ENCODE measurements at regions not wholly inside any gene's neighbourhood (a gene's known extent, or its start where the extent isn't known, plus 50 kb on each side); places are given as distances from the start of the nearest gene placed in this dataset.

- TF ChIP-seq SIN3A (IDR thresholded peaks at IDR 0.05; ENCODE audit: borderline replicate concordance, insufficient read depth, low read length) (no peak), REST (IDR thresholded peaks at IDR 0.05; ENCODE audit: insufficient read depth in 1 of 2, low read depth in 2 of 2, low read length in 2 of 2) (no peak), TAF1 (IDR thresholded peaks at IDR 0.05; ENCODE audit: borderline replicate concordance, insufficient read depth, low read length) (no peak), POLR2AphosphoS5 (IDR thresholded peaks at IDR 0.05; ENCODE audit: low read depth, low read length) (no peak), FOXP2 (optimal IDR thresholded peaks at IDR 0.05; ENCODE audit: borderline replicate concordance, extremely low read depth, extremely low read length, insufficient read depth) (no peak)
Observed at GRCh38 chr18:47420130-47420529, 168.7 kb upstream of the SKOR2 start.

- no peak for TF ChIP-seq POLR2AphosphoS5 (IDR thresholded peaks at IDR 0.05; ENCODE audit: low read depth, low read length)
- no peak for TF ChIP-seq REST (IDR thresholded peaks at IDR 0.05; ENCODE audit: insufficient read depth in 1 of 2, low read depth in 2 of 2, low read length in 2 of 2)
- no peak for TF ChIP-seq TAF1 (IDR thresholded peaks at IDR 0.05; ENCODE audit: borderline replicate concordance, insufficient read depth, low read length)
- TF ChIP-seq SIN3A (IDR thresholded peaks at IDR 0.05; ENCODE audit: borderline replicate concordance, insufficient read depth, low read length) = no peak
- TF ChIP-seq FOXP2 (optimal IDR thresholded peaks at IDR 0.05; ENCODE audit: borderline replicate concordance, extremely low read depth, extremely low read length, insufficient read depth) = no peak
Observed at GRCh38 chr18:47418746-47419145, 167.3 kb upstream of the SKOR2 start.

GRCh38 chr18:47417807-47418206 lies 166.3 kb upstream of the SKOR2 start:
- TF ChIP-seq FOXP2 (optimal IDR thresholded peaks at IDR 0.05; ENCODE audit: borderline replicate concordance, extremely low read depth, extremely low read length, insufficient read depth) (no peak), SIN3A (IDR thresholded peaks at IDR 0.05; ENCODE audit: borderline replicate concordance, insufficient read depth, low read length) (no peak), POLR2AphosphoS5 (IDR thresholded peaks at IDR 0.05; ENCODE audit: low read depth, low read length) (no peak), REST (IDR thresholded peaks at IDR 0.05; ENCODE audit: insufficient read depth in 1 of 2, low read depth in 2 of 2, low read length in 2 of 2) (no peak), TAF1 (IDR thresholded peaks at IDR 0.05; ENCODE audit: borderline replicate concordance, insufficient read depth, low read length) (no peak)

GRCh38 chr18:47415881-47416280 lies 164.4 kb upstream of the SKOR2 start:
- TF ChIP-seq FOXP2 (optimal IDR thresholded peaks at IDR 0.05; ENCODE audit: borderline replicate concordance, extremely low read depth, extremely low read length, insufficient read depth) (no peak), SIN3A (IDR thresholded peaks at IDR 0.05; ENCODE audit: borderline replicate concordance, insufficient read depth, low read length) (no peak), REST (IDR thresholded peaks at IDR 0.05; ENCODE audit: insufficient read depth in 1 of 2, low read depth in 2 of 2, low read length in 2 of 2) (no peak), TAF1 (IDR thresholded peaks at IDR 0.05; ENCODE audit: borderline replicate concordance, insufficient read depth, low read length) (no peak), POLR2AphosphoS5 (IDR thresholded peaks at IDR 0.05; ENCODE audit: low read depth, low read length) (no peak)

GRCh38 chr18:47413327-47413726 lies 161.9 kb upstream of the SKOR2 start:
- TF ChIP-seq POLR2AphosphoS5 (IDR thresholded peaks at IDR 0.05; ENCODE audit: low read depth, low read length) (no peak), TAF1 (IDR thresholded peaks at IDR 0.05; ENCODE audit: borderline replicate concordance, insufficient read depth, low read length) (no peak), REST (IDR thresholded peaks at IDR 0.05; ENCODE audit: insufficient read depth in 1 of 2, low read depth in 2 of 2, low read length in 2 of 2) (no peak), SIN3A (IDR thresholded peaks at IDR 0.05; ENCODE audit: borderline replicate concordance, insufficient read depth, low read length) (no peak), FOXP2 (optimal IDR thresholded peaks at IDR 0.05; ENCODE audit: borderline replicate concordance, extremely low read depth, extremely low read length, insufficient read depth) (no peak)

All from PFSK-1 (cell line).